MM.1S (cell line): ENCODE measurements at regions not wholly inside any gene's neighbourhood (a gene's known extent, or its start where the extent isn't known, plus 50 kb on each side); places are given as distances from the start of the nearest gene placed in this dataset.

ENCODE experiments used
- DNase-seq: peaks from one replicate; pipeline ENCODE4 v3.0.0-alpha.2; 2015
- H2AFZ ChIP-seq: fragments of 300-600 bp; sonication (generic); 2 replicates; pipeline ENCODE4 v1.6.0; 2016; ENCODE audit warnings: antibody characterized with exemption, low read length
- H3F3A ChIP-seq: fragments of 300-600 bp; sonication (generic); 2 replicates; pipeline ENCODE4 v1.6.1; 2016; ENCODE audit warnings: mild to moderate bottlenecking, antibody characterized with exemption, low read length, moderate library complexity, mixed read lengths; ENCODE audit not compliant: insufficient read depth
- H3K27ac ChIP-seq: fragments of 300-600 bp; sonication (generic); 2 replicates; pipeline ENCODE4 v1.5.1; 2016; ENCODE audit warnings: mild to moderate bottlenecking, low read length
- H3K27me3 ChIP-seq: fragments of 300-600 bp; sonication (generic); replicated peaks from 2 replicates; pipeline ENCODE4 v1.6.0; 2016; ENCODE audit warnings: low read length; ENCODE audit not compliant: insufficient read depth
- H3K36me3 ChIP-seq: fragments of 300-600 bp; sonication (generic); replicated peaks from 2 replicates; pipeline ENCODE4 v1.6.1; 2016; ENCODE audit warnings: mild to moderate bottlenecking, low read length, mixed read lengths; ENCODE audit not compliant: insufficient read depth
- H3K4me1 ChIP-seq: fragments of 300-600 bp; sonication (generic); 2 replicates; pipeline ENCODE4 v1.6.1; 2016; ENCODE audit warnings: low read length, mixed read lengths
- H3K4me2 ChIP-seq: fragments of 300-600 bp; sonication (generic); 2 replicates; pipeline ENCODE4 v1.6.0; 2016; ENCODE audit warnings: low read depth, low read length
- H3K4me3 ChIP-seq: fragments of 300-600 bp; sonication (generic); 2 replicates; pipeline ENCODE4 v1.5.1; 2016; ENCODE audit warnings: low read length, mixed read lengths
- H3K79me2 ChIP-seq: fragments of 300-600 bp; sonication (generic); 2 replicates; pipeline ENCODE4 v1.6.1; 2016; ENCODE audit warnings: mixed run types, low read length, mixed read lengths
- H3K9ac ChIP-seq: fragments of 300-600 bp; sonication (generic); 2 replicates; pipeline ENCODE4 v1.6.1; 2016; ENCODE audit warnings: low read length, mixed read lengths
- H3K9me2 ChIP-seq: fragments of 300-600 bp; sonication (generic); replicated peaks from 2 replicates; pipeline ENCODE4 v1.6.1; 2016; ENCODE audit warnings: mild to moderate bottlenecking, low read length, mixed read lengths; ENCODE audit not compliant: insufficient read depth
- H3K9me3 ChIP-seq: fragments of 300-600 bp; sonication (generic); replicated peaks from 2 replicates; pipeline ENCODE4 v1.6.1; 2016; ENCODE audit warnings: mild to moderate bottlenecking, low read length, mixed read lengths; ENCODE audit not compliant: insufficient read depth
- H4K20me1 ChIP-seq: fragments of 300-600 bp; sonication (generic); 2 replicates; pipeline ENCODE4 v1.6.1; 2016; ENCODE audit warnings: mild to moderate bottlenecking, low read length, moderate library complexity, mixed read lengths; ENCODE audit not compliant: insufficient read depth
- CTCF ChIP-seq: fragments of 300-600 bp; sonication (generic); IDR thresholded peaks from 2 replicates; pipeline ENCODE4 v1.5.1; 2016; ENCODE audit warnings: antibody characterized with exemption, low read length, mixed read lengths
- EZH2 ChIP-seq: fragments of 300-600 bp; sonication (generic); optimal IDR thresholded peaks from 2 replicates; pipeline ENCODE3; 2017; ENCODE audit warnings: low read depth, mild to moderate bottlenecking, antibody characterized with exemption, low read length, mixed read lengths
- EZH2phosphoT487 ChIP-seq: fragments of 300-600 bp; sonication (generic); IDR thresholded peaks from 2 replicates; pipeline ENCODE4 v1.6.1; 2018; ENCODE audit warnings: antibody characterized with exemption, low read length

- Histone ChIP-seq H3K4me1 (no peaks in the 10 kb centered on the region), H3K36me3 (no peaks in the 10 kb centered on the region), H3K4me3 (no peak overlapping the region), H3K79me2 (no peaks in the 10 kb centered on the region), H3K9ac (no peak overlapping the region), H3K27me3 (no peaks in the 10 kb centered on the region), H3K9me2 (no peaks in the 10 kb centered on the region), H2AFZ (no peak overlapping the region), H4K20me1 (no peaks in the 10 kb centered on the region), H3K9me3 (no peaks in the 10 kb centered on the region), H3K27ac (no peak overlapping the region), H3K4me2 (no peak overlapping the region), H3F3A (no peaks in the 10 kb centered on the region)
- no peak for TF ChIP-seq EZH2phosphoT487
- no peak for TF ChIP-seq EZH2
- no peak for TF ChIP-seq CTCF
- no peak for DNase-seq
Measured at GRCh38 chr5:2999926-3000325, 248.4 kb upstream of the IRX2 start.

- TF ChIP-seq EZH2phosphoT487: no peak
- no peak for TF ChIP-seq EZH2
- TF ChIP-seq CTCF: no peak
- Histone ChIP-seq H4K20me1 (no peaks in the 10 kb centered on the region), H3K9ac (no peak overlapping the region), H3F3A (no peaks in the 10 kb centered on the region), H3K4me3 (no peak overlapping the region), H3K4me2 (no peak overlapping the region), H3K27me3 (no peaks in the 10 kb centered on the region), H3K36me3 (no peaks in the 10 kb centered on the region), H3K9me2 (no peaks in the 10 kb centered on the region), H3K4me1 (no peaks in the 10 kb centered on the region), H2AFZ (no peak overlapping the region), H3K27ac (no peak overlapping the region), H3K9me3 (no peaks in the 10 kb centered on the region), H3K79me2 (no peaks in the 10 kb centered on the region)
- no peak for DNase-seq
Measured at GRCh38 chr5:2998106-2998505, 246.6 kb upstream of the IRX2 start.

GRCh38 chr5:2997179-2997578 lies 245.7 kb upstream of the IRX2 start:
- Histone ChIP-seq H3K9me3 (no peaks in the 10 kb centered on the region), H3K27ac (no peak overlapping the region), H3K4me1 (no peaks in the 10 kb centered on the region), H2AFZ (no peak overlapping the region), H4K20me1 (no peaks in the 10 kb centered on the region), H3K4me2 (no peak overlapping the region), H3K79me2 (no peaks in the 10 kb centered on the region), H3F3A (no peaks in the 10 kb centered on the region), H3K4me3 (no peak overlapping the region), H3K27me3 (no peaks in the 10 kb centered on the region), H3K9ac (no peak overlapping the region), H3K9me2 (no peaks in the 10 kb centered on the region), H3K36me3 (no peaks in the 10 kb centered on the region)
- DNase-seq: no peak
- no peak for TF ChIP-seq CTCF
- TF ChIP-seq EZH2phosphoT487: no peak
- TF ChIP-seq EZH2: no peak

- TF ChIP-seq EZH2 (no peak), EZH2phosphoT487 (no peak), CTCF (no peak)
- H3K4me2 ChIP-seq: no peak overlapping the region
- H3K79me2 ChIP-seq: no peaks in the 10 kb centered on the region
- H2AFZ ChIP-seq: no peak overlapping the region
- DNase-seq: no peak
- no peaks in the 10 kb centered on the region for H3K27me3 ChIP-seq
- no peak overlapping the region for H3K4me3 ChIP-seq
- no peaks in the 10 kb centered on the region for H3K36me3 ChIP-seq
- no peaks in the 10 kb centered on the region for H3K9me2 ChIP-seq
- no peak overlapping the region for H3K27ac ChIP-seq
- H3K9me3 ChIP-seq: no peaks in the 10 kb centered on the region
- H3K9ac ChIP-seq: no peak overlapping the region
- no peaks in the 10 kb centered on the region for H3K4me1 ChIP-seq
- no peaks in the 10 kb centered on the region for H4K20me1 ChIP-seq
- no peaks in the 10 kb centered on the region for H3F3A ChIP-seq
Measured at GRCh38 chr5:2996687-2997086, 245.2 kb upstream of the IRX2 start.
